HG03066 (cell line): ENCODE measurements at regions not wholly inside any gene's neighbourhood (a gene's known extent, or its start where the extent isn't known, plus 50 kb on each side); places are given as distances from the start of the nearest gene placed in this dataset.
"Not testable (repeated sequence)": the region's sequence is repeated elsewhere in the genome, so short reads cannot be mapped to it uniquely, and the experiment has no call there.

ENCODE experiments used
- ATAC-seq: cut with Tn5 transposase; IDR thresholded peaks from one replicate; pipeline ENCODE4 v1.9.1; 2021; ENCODE audit warnings: low read depth; ENCODE audit not compliant: unreplicated experiment

- ATAC-seq, result no peak
Measured at GRCh38 chr3:44109771-44110361, 131.8 kb upstream of the TOPAZ1 start.

DNA sequence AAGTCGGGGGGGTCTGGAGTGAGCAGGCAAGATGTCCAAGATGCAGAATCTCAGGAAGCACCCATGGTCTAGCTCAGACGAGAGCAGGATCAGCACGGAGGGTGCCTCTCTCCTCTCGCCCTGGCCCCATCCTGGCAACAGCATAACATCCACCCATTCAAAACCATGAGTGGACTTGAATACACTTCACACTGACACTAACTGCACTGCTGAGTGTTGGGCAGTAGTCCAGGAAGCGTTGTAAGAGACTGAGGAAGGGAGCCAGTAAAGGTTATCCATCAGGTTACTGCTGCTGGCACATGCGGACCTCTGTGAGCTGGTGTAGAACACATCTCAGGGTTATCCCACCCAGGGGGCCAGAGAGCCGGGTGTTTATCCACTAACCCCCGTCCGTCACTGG lies 131.0 kb upstream of the TOPAZ1 start:
- no peak for ATAC-seq

DNA sequence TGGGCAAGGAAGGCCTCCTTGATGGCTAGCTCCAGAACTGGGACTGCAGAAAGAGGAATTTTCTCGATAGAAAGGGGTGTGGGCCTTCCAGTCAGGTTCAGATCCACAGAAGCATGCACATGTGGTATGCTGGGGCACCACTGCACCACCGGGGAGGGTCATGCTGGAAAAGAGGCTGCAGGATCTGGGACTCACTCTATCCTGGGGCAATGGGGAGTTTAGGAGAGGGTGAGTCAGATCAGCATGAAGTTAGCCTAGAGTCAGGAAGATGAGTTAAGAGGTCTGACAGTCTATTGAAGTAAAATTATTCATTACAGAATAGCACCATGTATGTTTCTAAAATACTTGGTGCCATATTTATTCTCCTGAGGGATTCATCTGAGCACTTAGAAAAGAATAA lies 130.2 kb upstream of the TOPAZ1 start:
- ATAC-seq, result no peak

- ATAC-seq, result no peak
Measured at GRCh38 chr3:44114142-44114541, 127.5 kb upstream of the TOPAZ1 start.

DNA sequence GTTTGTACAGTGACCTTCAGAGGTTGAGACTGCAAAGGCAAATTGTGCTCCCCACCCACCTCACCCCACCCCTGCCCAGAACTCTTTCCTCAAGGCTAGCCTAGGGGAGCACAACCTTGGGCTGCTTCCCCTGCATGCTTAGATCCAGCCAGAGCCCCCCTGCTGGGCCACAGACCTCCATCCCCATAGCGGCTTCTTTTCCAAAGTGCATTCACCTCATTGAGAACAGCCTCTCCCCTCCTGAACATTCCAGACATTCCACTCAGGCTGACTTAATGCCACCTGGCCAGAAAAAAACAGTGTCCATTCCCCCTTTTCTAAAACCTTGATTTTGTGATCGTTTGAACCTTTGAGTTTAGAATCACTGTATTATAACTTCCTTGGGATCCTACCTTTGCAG lies 124.4 kb upstream of the TOPAZ1 start:
- no peak for ATAC-seq

DNA sequence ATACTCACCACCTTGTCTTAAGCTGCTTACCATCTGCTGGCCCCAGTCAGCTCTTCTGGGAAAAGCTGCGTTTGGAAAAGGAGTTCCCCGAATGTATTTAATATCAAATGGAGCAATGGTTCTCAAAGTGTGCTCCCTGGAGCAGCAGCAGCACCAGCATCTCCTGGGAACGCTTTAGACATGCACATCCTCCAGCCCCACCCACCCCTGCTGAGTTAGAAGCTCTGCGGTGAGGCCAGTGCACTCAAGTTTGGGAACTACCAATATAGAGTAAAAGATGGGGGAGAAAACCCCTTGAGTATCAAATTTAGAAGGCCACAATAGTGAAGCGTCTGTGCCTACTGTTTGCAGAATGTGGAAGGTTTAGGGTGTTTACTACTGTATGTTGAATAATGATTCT lies 124.0 kb upstream of the TOPAZ1 start:
- no peak for ATAC-seq

- no peak for ATAC-seq
Measured at GRCh38 chr3:44120721-44121582, 120.7 kb upstream of the TOPAZ1 start.

DNA sequence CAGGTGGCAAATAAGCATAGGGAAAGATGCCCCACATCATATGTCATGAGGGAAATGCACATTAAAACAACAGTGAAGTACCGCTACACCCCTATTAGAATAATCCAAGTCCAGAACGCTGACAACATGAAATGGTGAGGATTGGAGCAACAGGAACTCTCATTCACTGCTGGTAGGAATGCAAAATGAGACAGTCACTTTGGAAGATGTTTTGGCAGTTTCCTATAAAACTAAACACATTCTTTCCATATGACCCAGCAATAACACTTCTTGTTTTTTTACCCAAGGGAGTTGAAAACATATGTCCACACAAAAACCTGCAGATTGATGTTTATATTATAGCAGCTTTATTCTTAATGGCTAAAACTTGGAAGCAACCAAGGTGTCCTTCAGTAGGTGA lies 116.4 kb upstream of the TOPAZ1 start:
- no peak for ATAC-seq

GRCh38 chr3:44125882-44126281 lies 115.8 kb upstream of the TOPAZ1 start:
- ATAC-seq, result no peak

GRCh38 chr3:44128057-44128775 lies 113.5 kb upstream of the TOPAZ1 start:
- no peak for ATAC-seq

GRCh38 chr3:44130249-44130648 lies 111.4 kb upstream of the TOPAZ1 start:
- ATAC-seq, result no peak

GRCh38 chr3:44132061-44132460 lies 109.6 kb upstream of the TOPAZ1 start:
- no peak for ATAC-seq

DNA sequence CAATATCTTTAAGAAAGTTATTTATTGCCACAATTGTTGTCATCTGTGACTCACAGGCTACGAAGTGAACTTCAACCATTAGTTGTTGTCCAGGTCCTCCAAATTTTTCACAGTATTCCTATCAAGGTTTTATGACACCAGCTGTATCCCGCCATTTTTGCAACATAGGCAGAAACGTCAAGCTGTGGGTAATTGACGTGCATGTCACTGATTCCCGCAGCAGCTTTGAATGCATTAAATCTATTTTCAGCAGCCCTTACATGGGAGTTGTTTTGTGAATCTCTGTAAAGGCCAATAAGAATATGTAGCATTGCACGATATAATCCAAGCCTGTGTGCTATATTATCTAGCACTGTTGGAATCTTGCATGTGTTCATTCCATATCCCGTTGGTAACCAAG lies 109.1 kb upstream of the TOPAZ1 start:
- ATAC-seq, result no peak

DNA sequence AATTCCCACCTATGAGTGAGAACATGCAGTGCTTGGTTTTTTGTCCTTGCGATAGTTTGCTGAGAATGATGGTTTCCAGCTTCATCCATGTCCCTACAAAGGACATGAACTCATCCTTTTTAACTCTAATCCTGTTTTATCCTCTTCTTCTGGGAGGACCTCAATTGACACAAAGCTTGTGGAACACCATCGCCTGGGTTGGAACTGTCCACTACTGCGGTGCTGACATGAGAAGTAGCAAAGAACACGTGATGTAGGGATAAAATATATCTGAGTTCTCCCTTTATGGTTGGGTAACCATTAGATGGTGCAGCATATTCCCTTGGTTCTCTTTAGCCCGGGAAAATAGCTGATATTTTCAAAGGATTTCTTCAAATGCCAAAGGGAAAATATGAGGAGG lies 105.3 kb upstream of the TOPAZ1 start:
- no peak for ATAC-seq

GRCh38 chr3:44146073-44146472 lies 95.6 kb upstream of the TOPAZ1 start:
- ATAC-seq, result no peak

DNA sequence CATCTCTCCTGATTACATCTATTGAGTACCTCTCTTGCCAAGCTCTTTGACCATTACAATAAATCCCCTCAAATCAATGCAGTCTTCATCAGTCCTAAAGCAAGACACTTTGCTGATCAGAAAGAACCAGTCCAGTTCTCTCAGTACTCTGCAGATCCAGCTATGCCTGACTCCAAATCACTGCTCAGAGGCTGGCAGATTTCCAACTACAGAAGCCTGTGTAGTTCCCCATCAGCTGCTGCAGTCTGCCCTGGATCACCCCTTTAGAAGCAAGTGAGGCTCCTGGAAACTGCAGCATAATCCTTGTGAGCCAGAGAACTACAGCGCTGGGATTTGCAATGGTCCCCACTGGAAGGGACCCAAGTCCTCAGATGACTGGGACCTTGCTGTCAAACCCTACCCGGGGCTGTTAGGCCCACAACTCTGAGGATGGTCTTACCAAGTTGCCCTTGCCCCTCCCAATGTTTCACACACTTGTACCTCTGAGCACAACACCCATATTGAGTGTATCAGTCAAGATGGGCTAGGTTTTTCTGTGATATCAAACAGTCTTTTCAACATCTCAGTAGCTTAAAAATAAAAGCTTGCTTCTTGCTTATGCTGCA lies 81.9 kb upstream of the TOPAZ1 start:
- ATAC-seq, result no peak

DNA sequence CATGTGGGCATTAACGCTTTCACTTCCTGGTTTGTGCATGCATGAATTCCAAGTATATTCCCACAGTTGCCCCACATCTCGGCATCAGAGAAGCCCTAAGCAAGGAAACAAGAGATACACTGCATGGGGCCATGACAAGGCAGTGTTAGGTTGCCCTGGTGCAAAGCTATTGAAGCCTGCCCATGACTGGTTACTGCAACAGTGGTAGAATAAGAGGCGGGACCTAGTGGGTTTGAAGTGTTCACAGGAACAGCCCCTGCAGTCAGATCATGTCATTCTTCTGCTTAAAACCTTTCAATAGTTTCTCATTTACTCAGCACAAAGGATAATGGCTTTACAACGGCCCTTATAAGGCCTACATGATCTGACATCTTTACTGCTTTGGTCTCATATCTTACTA lies 80.9 kb upstream of the TOPAZ1 start:
- no peak for ATAC-seq

GRCh38 chr3:44171891-44172290 lies 69.8 kb upstream of the TOPAZ1 start:
- no peak for ATAC-seq

DNA sequence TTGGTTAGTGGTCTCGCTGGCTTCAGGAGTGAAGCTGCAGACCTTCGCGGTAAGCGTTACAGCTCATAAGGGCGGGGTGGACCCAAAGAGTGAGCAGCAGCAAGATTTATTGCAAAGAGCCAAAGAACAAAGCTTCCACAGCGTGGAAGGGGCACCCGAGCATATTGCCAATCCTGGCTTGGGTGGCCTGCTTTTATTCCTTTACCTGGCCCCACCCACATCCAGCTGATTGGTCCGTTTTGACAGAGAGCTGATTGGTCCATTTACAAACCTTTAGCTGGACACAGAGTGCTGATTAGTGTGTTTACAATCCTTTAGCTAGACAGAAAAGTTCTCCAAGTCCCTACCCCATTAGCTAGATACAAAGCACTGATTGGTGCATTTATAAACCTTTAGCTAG lies 69.0 kb upstream of the TOPAZ1 start:
- not testable (repeated sequence) for ATAC-seq

- ATAC-seq, result no peak
Measured at GRCh38 chr3:44173263-44173662, 68.4 kb upstream of the TOPAZ1 start.

DNA sequence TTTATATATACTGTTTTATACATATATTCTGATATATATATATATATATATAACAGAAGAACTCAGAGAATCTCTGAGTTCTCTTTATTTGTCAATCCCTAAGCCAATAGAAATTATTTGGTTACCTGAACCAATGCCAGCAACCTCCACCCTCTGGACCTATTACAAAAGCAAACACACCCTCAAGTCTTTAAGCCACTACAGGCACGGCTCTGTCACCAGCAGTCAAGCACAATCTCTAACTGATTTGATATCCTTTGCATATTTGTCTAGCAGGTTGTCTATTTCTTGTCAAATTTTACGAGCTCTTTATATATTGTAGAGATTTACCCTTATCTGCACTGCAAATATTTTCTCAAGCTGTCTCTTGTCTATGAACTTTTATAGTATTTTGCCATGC lies 66.6 kb upstream of the TOPAZ1 start:
- ATAC-seq, result no peak
